HG03575 (cell line): ENCODE measurements at regions not wholly inside any gene's neighbourhood (a gene's known extent, or its start where the extent isn't known, plus 50 kb on each side); places are given as distances from the start of the nearest gene placed in this dataset.

Source experiments
- ATAC-seq: cut with Tn5 transposase; IDR thresholded peaks from one replicate; pipeline ENCODE4 v1.9.1; 2021; ENCODE audit not compliant: unreplicated experiment, insufficient number of reproducible peaks, low FRiP score; ENCODE audit errors: extremely low read depth

DNA sequence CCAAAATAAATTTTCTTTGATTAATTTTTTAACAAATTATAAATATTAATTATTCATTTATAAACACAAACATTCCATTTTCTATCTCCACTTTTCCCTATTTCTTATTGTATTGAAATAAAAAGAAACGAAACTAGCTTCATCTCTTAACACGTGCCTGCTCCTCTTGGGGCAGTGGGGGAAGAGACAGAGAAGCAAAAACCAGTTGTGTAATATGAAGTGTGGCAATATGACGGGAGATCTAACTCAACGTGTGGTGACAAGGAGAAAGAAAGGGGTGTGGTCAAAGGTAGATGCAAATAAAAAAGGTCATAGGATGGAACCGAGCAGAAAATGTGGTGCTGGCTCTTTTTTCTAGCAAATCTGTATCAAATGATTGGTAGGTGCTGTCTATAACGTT, 106.9 kb upstream of the SLC8A1 start:
- ATAC-seq, result no peak

GRCh38 chr2:40559175-40559574, 107.3 kb upstream of the SLC8A1 start:
- no peak for ATAC-seq

DNA sequence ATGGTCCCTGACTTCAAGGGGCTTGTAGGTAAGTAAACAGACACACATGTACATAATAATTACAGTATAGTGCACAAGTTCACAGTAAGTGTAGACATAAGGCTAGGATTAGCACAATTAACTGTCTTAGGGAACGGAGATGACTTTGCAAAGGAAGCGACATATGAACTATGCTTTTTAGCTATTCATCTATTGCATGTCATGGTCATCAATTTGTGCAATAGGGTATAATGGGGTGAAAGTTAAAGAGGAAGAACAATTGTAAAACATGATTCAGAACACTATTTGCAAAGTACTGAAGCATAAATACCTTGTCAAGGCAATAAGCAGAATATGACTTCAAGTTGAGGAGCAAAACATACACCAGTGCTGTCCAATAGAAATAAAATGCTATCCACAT, 112.3 kb upstream of the SLC8A1 start:
- no peak for ATAC-seq

DNA sequence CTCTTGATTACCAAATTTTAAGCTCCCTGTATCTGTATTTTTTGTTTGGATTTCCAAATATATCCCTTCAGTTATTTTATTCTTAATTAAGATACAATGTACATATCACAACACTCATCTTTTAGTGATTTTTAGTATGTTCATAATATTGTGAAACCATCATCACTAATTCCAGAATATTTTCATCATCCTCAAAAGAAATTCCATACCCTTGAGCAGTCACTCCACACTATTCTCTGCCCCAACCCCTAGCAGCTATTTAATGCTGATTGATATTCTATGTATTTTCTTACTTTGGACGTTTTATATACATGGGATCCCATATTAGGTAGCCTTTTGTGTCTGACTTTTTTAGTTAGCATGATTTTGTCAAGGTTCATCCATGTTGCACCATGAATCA, 127.4 kb upstream of the SLC8A1 start:
- ATAC-seq, result no peak

GRCh38 chr2:40584432-40584831, 132.5 kb upstream of the SLC8A1 start:
- ATAC-seq, result no peak

- no peak for ATAC-seq
These were observed 139.9 kb upstream of the SLC8A1 start for GRCh38 chr2:40591774-40592173.

- ATAC-seq, result no peak
These were observed 140.3 kb upstream of the SLC8A1 start for GRCh38 chr2:40592218-40592617.

GRCh38 chr2:40606862-40607261, 155.0 kb upstream of the SLC8A1 start:
- ATAC-seq, result no peak

DNA sequence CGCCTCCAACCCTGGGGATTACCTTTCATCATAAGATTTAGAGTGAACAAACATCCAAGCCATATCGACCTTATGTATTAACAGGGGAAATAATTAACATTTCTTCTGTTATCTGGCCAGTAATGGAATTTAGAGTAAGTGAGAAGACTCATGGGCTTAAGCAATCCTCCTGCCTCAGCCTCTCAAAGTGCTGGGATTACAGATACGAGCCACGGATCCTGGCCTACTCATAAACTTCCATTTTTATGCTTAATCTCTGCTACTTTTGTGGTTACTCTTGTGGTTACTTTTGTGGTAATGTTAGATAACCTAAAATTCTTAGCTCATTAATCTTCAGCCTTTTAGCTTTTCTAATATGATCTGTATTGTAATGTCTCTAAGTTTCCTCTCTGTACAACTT, 159.3 kb upstream of the SLC8A1 start:
- ATAC-seq, result no peak

- no peak for ATAC-seq
These were observed 174.0 kb upstream of the SLC8A1 start for GRCh38 chr2:40625849-40626248.

DNA sequence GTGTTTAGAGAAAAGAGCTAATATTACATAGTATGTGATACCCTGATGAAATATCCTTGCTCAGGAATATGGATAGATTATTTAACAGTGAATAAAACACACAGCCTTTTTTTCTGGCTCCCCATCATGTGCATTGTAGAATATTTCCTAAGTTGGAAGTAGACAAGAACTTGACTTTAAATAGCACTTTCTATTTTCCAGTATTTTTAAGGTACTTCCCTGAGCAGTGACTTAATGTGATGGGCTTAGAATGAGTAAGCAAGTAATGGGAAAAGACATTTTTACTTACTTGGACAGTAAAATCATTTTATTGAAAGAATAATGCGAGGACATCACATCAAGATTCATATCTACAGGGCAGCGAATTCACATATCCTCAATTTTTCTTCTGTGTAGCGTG, 176.7 kb upstream of the SLC8A1 start:
- no peak for ATAC-seq

DNA sequence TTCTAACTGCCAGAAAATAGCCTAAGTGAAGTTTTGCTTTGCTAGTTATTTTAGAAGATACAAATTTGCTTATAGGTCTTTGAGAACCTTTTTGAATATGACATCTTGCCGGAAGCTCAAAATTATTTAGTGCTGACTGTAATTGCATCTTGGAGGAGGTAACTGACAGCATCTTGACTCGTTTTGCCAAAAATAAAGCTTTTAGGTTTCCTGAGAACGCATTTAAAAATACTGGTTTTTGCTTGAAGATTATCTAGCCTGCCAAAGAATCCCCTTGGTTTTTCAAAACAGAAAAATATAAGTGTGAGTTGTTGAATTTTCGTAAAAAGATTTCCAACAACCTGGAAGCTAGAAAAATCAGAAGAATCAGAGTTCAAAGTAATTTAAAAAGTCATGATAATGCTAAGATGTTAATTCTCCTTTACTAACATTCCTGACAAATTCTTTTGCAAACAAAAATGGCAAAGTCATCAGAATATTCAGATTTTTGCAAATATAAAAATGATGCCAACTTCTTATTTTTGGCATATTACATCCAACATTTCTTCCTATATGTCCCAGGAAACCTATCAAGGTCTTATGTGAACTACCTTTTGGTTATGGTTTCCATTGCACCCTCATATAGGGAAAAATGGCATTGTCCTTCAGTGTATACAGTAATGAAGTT, 178.0 kb upstream of the SLC8A1 start:
- ATAC-seq, result no peak

- ATAC-seq, result no peak
These were observed 187.4 kb upstream of the SLC8A1 start for GRCh38 chr2:40639320-40639719.

- ATAC-seq, result no peak
These were observed 190.3 kb upstream of the SLC8A1 start for GRCh38 chr2:40642237-40642636.

DNA sequence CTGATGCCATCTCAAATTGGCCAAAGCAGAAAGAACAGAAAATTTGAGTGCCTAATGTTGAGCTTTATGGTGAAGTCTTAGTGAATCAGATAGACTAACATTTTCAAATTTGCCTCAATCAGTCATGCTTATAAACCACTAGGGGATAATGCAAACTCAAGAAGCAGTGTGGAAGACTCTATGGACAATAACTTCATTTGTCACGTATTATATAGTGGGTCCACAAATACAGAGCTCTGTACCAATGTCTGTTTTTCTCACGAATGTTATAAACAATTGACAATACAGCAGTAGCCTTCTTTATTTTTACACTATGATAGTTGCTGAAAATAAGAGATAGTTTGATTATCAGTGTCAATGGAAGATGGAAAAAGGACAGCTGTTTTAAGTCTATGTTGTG, 190.8 kb upstream of the SLC8A1 start:
- no peak for ATAC-seq

- ATAC-seq, result no peak
These were observed 194.8 kb upstream of the SLC8A1 start for GRCh38 chr2:40646642-40647041.

DNA sequence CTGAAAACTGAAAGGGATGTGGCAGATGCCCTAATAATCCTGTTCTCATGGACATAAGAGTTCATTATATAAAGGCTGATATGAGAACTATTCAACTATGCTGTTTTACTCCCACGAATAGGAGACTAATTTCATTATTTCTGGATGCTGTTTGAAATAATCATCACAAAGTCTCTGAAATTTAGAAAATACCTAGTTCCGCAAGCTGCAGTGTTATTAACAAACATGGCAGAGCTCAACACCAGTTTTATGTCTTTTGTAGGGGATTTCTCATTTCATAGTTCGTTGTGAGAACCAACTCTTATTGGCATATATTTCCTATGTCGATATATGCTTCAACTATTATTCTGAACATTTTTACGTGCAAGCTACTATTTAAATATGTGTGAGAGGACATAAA, 200.3 kb upstream of the SLC8A1 start:
- no peak for ATAC-seq

DNA sequence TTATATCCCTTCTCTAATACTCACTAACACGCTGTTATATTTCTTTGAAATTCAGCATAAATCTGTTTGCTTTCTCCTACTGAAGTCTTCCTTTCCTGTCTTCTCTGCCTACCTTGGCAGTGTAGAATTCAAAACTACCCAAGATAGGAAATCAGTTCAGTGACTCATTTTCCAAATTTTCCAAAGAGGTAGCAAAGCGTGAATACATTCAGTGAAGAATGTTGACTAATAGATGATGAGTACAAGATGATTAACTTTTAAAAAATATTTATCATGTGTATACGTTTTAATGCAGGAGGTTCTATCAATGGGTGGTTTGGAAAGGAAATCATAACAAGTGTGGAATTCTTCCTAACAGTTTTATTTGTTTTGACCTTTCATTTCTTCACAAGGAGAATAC, 201.9 kb upstream of the SLC8A1 start:
- no peak for ATAC-seq

DNA sequence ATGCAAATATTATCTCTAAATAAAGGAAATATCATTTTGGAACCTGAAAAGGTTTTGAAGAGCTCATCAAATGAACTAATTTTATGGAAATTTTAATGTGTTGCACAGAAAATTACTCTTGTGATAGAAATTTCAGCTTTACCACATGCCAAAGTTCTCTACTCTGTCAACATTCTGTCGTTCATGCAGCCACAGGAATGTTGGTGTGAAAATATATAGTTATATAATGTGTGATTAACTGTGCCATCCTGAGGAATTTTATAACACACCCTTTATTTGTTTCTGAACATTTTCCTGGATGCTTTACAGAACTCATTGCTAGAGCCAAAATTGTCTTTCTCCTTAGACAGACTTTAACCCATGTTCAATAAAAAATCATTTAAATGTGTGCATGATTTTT, 202.5 kb upstream of the SLC8A1 start:
- no peak for ATAC-seq

GRCh38 chr2:40658941-40659340, 207.1 kb upstream of the SLC8A1 start:
- no peak for ATAC-seq

DNA sequence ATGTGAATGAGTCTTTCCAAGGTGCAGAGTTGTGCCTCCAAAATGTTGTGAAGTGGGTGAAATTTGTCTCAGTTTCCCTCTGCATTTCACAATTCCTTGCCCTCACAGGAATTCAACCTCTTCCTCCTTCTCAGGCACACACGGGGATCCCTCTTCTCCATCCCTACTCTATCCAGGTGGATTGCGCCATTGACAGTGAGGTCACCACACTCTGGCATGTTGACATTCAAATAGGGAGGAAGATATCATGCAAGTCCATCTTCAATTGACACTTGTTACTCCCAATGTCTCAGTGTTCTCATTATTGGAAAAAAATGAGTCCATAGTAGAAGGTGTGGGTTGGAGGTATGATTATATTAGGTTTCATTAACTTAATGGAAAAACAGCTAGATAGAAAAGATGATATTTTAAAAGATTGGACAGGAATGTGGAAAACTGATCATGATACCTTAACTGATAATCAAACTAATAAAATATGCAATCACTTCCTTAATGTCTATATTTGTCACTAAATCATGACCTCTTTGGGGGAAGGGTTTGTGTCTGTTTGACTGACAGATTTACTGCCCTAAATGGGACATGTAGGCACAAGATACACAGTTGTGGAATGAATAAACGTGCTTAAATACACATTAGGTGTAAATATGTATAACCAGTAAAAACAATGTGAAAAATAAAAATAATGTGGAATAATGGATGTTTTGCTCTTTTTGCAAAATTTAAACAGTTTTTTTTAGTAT, 213.8 kb upstream of the SLC8A1 start:
- ATAC-seq, result no peak
